ENCODE measurements at regions not wholly inside any gene's neighbourhood (a gene's known extent, or its start where the extent isn't known, plus 50 kb on each side); places are given as distances from the start of the nearest gene placed in this dataset.
"Not testable (repeated sequence)": the region's sequence is repeated elsewhere in the genome, so short reads cannot be mapped to it uniquely, and the experiment has no call there.

DNA sequence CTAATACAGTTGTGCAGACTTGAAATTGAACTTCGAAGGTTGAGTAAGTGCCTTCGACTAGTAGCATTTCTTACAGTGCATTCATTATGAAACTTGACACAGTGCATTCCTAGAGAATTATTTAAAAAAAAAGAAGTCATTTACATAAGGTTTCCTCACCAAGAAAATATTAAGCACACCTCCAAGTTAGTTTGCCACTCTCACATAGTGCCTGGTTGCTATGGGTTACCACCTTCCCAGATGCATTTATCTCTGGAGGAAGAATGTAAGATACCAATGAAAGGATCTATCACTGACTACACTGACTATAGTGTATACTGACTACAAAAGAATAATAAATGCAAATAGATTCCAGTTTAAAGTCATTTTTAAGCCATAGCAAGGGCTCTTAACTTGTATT, 311.9 kb upstream of the RASGEF1B start:
- Histone ChIP-seq H3K4me3 (ENCODE audit: low read depth, low read length) (no peak overlapping the region), H3K4me1 (peaks cover 33% of the 10 kb centered on the region), H3K9me3 (peaks cover 3% of the 10 kb centered on the region; the same call in 1 of the 2 replicates), H3K27me3 (replicated peaks; ENCODE audit: control insufficient read depth, insufficient read depth, low read length) (no peaks in the 10 kb centered on the region), H3K36me3 (ENCODE audit: control insufficient read depth, insufficient read depth, low read length) (no peaks in the 10 kb centered on the region)
- no peak overlapping the region for H3K4me3 Mint-ChIP-seq (ENCODE audit: unreplicated experiment)
- intact Hi-C loops (cut with micrococcal nuclease; ENCODE audit: unreplicated experiment), result no loop called here
- no peak for DNase-seq
- POLR2A ChIA-PET, result no interaction called here
- BruUV-seq (replicated peaks), result no TSS peak
- no peak for TF ChIP-seq CTCF (IDR thresholded peaks at IDR 0.05; ENCODE audit: insufficient read depth in 1 of 2, low read depth in 1 of 2, low read length in 1 of 2, severe bottlenecking in 1 of 2, unreplicated experiment in 1 of 2)
- H3K27me3 Mint-ChIP-seq (ENCODE audit: insufficient read depth, unreplicated experiment), result no peaks in the 10 kb centered on the region
- H3K9me3 Mint-ChIP-seq (ENCODE audit: unreplicated experiment), result no peaks in the 10 kb centered on the region
- peaks cover 24% of the 10 kb centered on the region for H3K4me1 Mint-ChIP-seq (ENCODE audit: low read depth, unreplicated experiment)
- no peak overlapping the region for H3K27ac Mint-ChIP-seq (ENCODE audit: unreplicated experiment)
- CTCF ChIA-PET, result no interaction called here
- H3K36me3 Mint-ChIP-seq (ENCODE audit: insufficient read depth, unreplicated experiment), result no peaks in the 10 kb centered on the region

GRCh38 chr4:81781799-81782198, 310.1 kb upstream of the RASGEF1B start:
- Mint-ChIP-seq H3K36me3 (ENCODE audit: insufficient read depth, unreplicated experiment) (no peaks in the 10 kb centered on the region), H3K27ac (ENCODE audit: unreplicated experiment) (no peak overlapping the region), H3K27me3 (ENCODE audit: insufficient read depth, unreplicated experiment) (no peaks in the 10 kb centered on the region), H3K9me3 (ENCODE audit: unreplicated experiment) (no peaks in the 10 kb centered on the region), H3K4me3 (ENCODE audit: unreplicated experiment) (no peak overlapping the region), H3K4me1 (ENCODE audit: low read depth, unreplicated experiment) (peaks cover 24% of the 10 kb centered on the region)
- intact Hi-C loops (cut with micrococcal nuclease; ENCODE audit: unreplicated experiment), result no loop called here
- peaks cover 33% of the 10 kb centered on the region for H3K4me1 ChIP-seq
- POLR2A ChIA-PET, result no interaction called here
- CTCF ChIA-PET, result no interaction called here
- H3K27me3 ChIP-seq (replicated peaks; ENCODE audit: control insufficient read depth, insufficient read depth, low read length), result no peaks in the 10 kb centered on the region
- no peak for TF ChIP-seq CTCF (IDR thresholded peaks at IDR 0.05; ENCODE audit: insufficient read depth in 1 of 2, low read depth in 1 of 2, low read length in 1 of 2, severe bottlenecking in 1 of 2, unreplicated experiment in 1 of 2)
- DNase-seq, result no peak
- H3K36me3 ChIP-seq (ENCODE audit: control insufficient read depth, insufficient read depth, low read length), result no peaks in the 10 kb centered on the region
- H3K9me3 ChIP-seq, result peaks cover 3% of the 10 kb centered on the region; the same call in 1 of the 2 replicates
- no peak overlapping the region for H3K4me3 ChIP-seq (ENCODE audit: low read depth, low read length)
- BruUV-seq (replicated peaks), result no TSS peak

GRCh38 chr4:81777718-81778117, 306.0 kb upstream of the RASGEF1B start:
- H3K9me3 ChIP-seq; H3K4me3 ChIP-seq (ENCODE audit: low read depth, low read length); H3K27me3 Mint-ChIP-seq (ENCODE audit: insufficient read depth, unreplicated experiment); H3K27me3 ChIP-seq (replicated peaks; ENCODE audit: control insufficient read depth, insufficient read depth, low read length); H3K27ac Mint-ChIP-seq (ENCODE audit: unreplicated experiment); DNase-seq; H3K9me3 Mint-ChIP-seq (ENCODE audit: unreplicated experiment); POLR2A ChIA-PET; CTCF ChIA-PET; intact Hi-C loops (cut with micrococcal nuclease; ENCODE audit: unreplicated experiment); H3K4me3 Mint-ChIP-seq (ENCODE audit: unreplicated experiment); H3K36me3 Mint-ChIP-seq (ENCODE audit: insufficient read depth, unreplicated experiment); H3K36me3 ChIP-seq (ENCODE audit: control insufficient read depth, insufficient read depth, low read length); BruUV-seq (replicated peaks): not testable (repeated sequence)
- H3K4me1 ChIP-seq, result peaks cover 14% of the 10 kb centered on the region
- H3K4me1 Mint-ChIP-seq (ENCODE audit: low read depth, unreplicated experiment), result peaks cover 11% of the 10 kb centered on the region

GRCh38 chr4:81776794-81777193, 305.1 kb upstream of the RASGEF1B start:
- H3K36me3 ChIP-seq (ENCODE audit: control insufficient read depth, insufficient read depth, low read length), result no peaks in the 10 kb centered on the region
- H3K4me1 Mint-ChIP-seq (ENCODE audit: low read depth, unreplicated experiment), result peaks cover 16% of the 10 kb centered on the region
- intact Hi-C loops (cut with micrococcal nuclease; ENCODE audit: unreplicated experiment), result no loop called here
- no peak overlapping the region for H3K27ac Mint-ChIP-seq (ENCODE audit: unreplicated experiment)
- no peak for DNase-seq
- H3K4me3 ChIP-seq (ENCODE audit: low read depth, low read length), result no peak overlapping the region
- no peak for TF ChIP-seq CTCF (IDR thresholded peaks at IDR 0.05; ENCODE audit: insufficient read depth in 1 of 2, low read depth in 1 of 2, low read length in 1 of 2, severe bottlenecking in 1 of 2, unreplicated experiment in 1 of 2)
- no peak overlapping the region for H3K4me3 Mint-ChIP-seq (ENCODE audit: unreplicated experiment)
- no peaks in the 10 kb centered on the region for H3K27me3 ChIP-seq (replicated peaks; ENCODE audit: control insufficient read depth, insufficient read depth, low read length)
- POLR2A ChIA-PET, result no interaction called here
- H3K9me3 Mint-ChIP-seq (ENCODE audit: unreplicated experiment), result no peaks in the 10 kb centered on the region
- no TSS peak for BruUV-seq (replicated peaks)
- no peaks in the 10 kb centered on the region for H3K36me3 Mint-ChIP-seq (ENCODE audit: insufficient read depth, unreplicated experiment)
- CTCF ChIA-PET, result no interaction called here
- H3K4me1 ChIP-seq, result peaks cover 21% of the 10 kb centered on the region
- H3K9me3 ChIP-seq, result peaks cover 3% of the 10 kb centered on the region; the same call in 1 of the 2 replicates
- H3K27me3 Mint-ChIP-seq (ENCODE audit: insufficient read depth, unreplicated experiment), result no peaks in the 10 kb centered on the region

All from Caco-2 (cell line).